H1 (cell line): ENCODE measurements at regions not wholly inside any gene's neighbourhood (a gene's known extent, or its start where the extent isn't known, plus 50 kb on each side); places are given as distances from the start of the nearest gene placed in this dataset.

ENCODE experiments used
- BACH1 ChIP-seq: IDR thresholded peaks from 2 replicates; pipeline ENCODE4 v1.6.1; 2012; ENCODE audit warnings: low read length, improper control_type of control experiment
- CREB1 ChIP-seq: IDR thresholded peaks from 2 replicates; pipeline ENCODE4 v1.6.1; 2012; ENCODE audit warnings: inconsistent platforms
- EGR1 ChIP-seq: IDR thresholded peaks from 2 replicates; pipeline ENCODE4 v1.6.1; 2011; ENCODE audit warnings: low read depth, low read length, borderline replicate concordance
- EZH2 ChIP-seq: fragments of 200-600 bp; sonication (generic); IDR thresholded peaks from 2 replicates; pipeline ENCODE4 v1.7.1; 2012; ENCODE audit warnings: low read depth, mild to moderate bottlenecking, moderate library complexity, low read length, inconsistent platforms; ENCODE audit not compliant: severe bottlenecking
- GABPA ChIP-seq: IDR thresholded peaks from 2 replicates; pipeline ENCODE4 v1.6.1; 2011; ENCODE audit warnings: mild to moderate bottlenecking, low read length, moderate library complexity, borderline replicate concordance; ENCODE audit not compliant: insufficient read depth
- JUND ChIP-seq: IDR thresholded peaks from 2 replicates; pipeline ENCODE4 v1.6.1; 2011; ENCODE audit warnings: mild to moderate bottlenecking, improper control_type of control experiment, low read length
- NRF1 ChIP-seq: IDR thresholded peaks from 2 replicates; pipeline ENCODE4 v1.6.1; 2011; ENCODE audit warnings: mild to moderate bottlenecking, low read depth, low read length, improper control_type of control experiment
- POLR2A ChIP-seq, 2 experiments: IDR thresholded peaks; 1 replicate in 1 of 2; 2 replicates in 1 of 2; pipeline ENCODE4 v1.6.1; 2011; ENCODE audit warnings: low read depth in 2 of 2, low read length in 2 of 2, mild to moderate bottlenecking in 2 of 2; ENCODE audit errors: control extremely low read depth in 1 of 2
- POLR2AphosphoS5 ChIP-seq: IDR thresholded peaks from 2 replicates; pipeline ENCODE4 v1.6.1; 2011; ENCODE audit warnings: low read depth, low read length
- RXRA ChIP-seq: IDR thresholded peaks from 2 replicates; pipeline ENCODE4 v1.6.1; 2011; ENCODE audit warnings: low read depth, mild to moderate bottlenecking, low read length, moderate library complexity; ENCODE audit not compliant: insufficient read depth
- TAF1 ChIP-seq: IDR thresholded peaks from 2 replicates; pipeline ENCODE4 v1.6.1; 2011; ENCODE audit warnings: mild to moderate bottlenecking, low read depth, low read length
- TF ChIP-seq, protein P1 (sequence below), 3 experiments: IDR thresholded peaks; 1 replicate in 2 of 3; 2 replicates in 1 of 3; pipeline versions ENCODE4 v1.5.1 to v1.6.1; 2011; ENCODE audit warnings: low read length in 3 of 3, mild to moderate bottlenecking in 3 of 3, inconsistent platforms in 2 of 3, low read depth in 1 of 3, moderate library complexity in 1 of 3; ENCODE audit not compliant: insufficient read depth in 1 of 3; ENCODE audit errors: control extremely low read depth in 1 of 3
- TF ChIP-seq, protein P2 (sequence below): IDR thresholded peaks from 2 replicates; pipeline ENCODE4 v1.6.1; 2012; ENCODE audit warnings: low read length, inconsistent platforms

- TF ChIP-seq, protein P1, sequence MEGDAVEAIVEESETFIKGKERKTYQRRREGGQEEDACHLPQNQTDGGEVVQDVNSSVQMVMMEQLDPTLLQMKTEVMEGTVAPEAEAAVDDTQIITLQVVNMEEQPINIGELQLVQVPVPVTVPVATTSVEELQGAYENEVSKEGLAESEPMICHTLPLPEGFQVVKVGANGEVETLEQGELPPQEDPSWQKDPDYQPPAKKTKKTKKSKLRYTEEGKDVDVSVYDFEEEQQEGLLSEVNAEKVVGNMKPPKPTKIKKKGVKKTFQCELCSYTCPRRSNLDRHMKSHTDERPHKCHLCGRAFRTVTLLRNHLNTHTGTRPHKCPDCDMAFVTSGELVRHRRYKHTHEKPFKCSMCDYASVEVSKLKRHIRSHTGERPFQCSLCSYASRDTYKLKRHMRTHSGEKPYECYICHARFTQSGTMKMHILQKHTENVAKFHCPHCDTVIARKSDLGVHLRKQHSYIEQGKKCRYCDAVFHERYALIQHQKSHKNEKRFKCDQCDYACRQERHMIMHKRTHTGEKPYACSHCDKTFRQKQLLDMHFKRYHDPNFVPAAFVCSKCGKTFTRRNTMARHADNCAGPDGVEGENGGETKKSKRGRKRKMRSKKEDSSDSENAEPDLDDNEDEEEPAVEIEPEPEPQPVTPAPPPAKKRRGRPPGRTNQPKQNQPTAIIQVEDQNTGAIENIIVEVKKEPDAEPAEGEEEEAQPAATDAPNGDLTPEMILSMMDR (IDR thresholded peaks at IDR 0.05; ENCODE audit: control extremely low read depth in 1 of 3, insufficient read depth in 1 of 3, low read depth in 1 of 3, low read length in 3 of 3): no peak
- TF ChIP-seq EZH2: no peak
- TF ChIP-seq POLR2AphosphoS5: no peak
- no peak for TF ChIP-seq BACH1
- no peak for TF ChIP-seq RXRA
- no peak for TF ChIP-seq EGR1
- no peak for TF ChIP-seq TAF1
- TF ChIP-seq NRF1: no peak
- no peak for TF ChIP-seq JUND
- TF ChIP-seq CREB1: no peak
- no peak for TF ChIP-seq POLR2A (IDR thresholded peaks at IDR 0.05; ENCODE audit: control extremely low read depth in 1 of 2, low read depth in 2 of 2, low read length in 2 of 2)
- TF ChIP-seq, protein P2, sequence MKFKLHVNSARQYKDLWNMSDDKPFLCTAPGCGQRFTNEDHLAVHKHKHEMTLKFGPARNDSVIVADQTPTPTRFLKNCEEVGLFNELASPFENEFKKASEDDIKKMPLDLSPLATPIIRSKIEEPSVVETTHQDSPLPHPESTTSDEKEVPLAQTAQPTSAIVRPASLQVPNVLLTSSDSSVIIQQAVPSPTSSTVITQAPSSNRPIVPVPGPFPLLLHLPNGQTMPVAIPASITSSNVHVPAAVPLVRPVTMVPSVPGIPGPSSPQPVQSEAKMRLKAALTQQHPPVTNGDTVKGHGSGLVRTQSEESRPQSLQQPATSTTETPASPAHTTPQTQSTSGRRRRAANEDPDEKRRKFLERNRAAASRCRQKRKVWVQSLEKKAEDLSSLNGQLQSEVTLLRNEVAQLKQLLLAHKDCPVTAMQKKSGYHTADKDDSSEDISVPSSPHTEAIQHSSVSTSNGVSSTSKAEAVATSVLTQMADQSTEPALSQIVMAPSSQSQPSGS: no peak
- no peak for TF ChIP-seq GABPA
Observed at GRCh38 chr1:104156738-104157137, 407.0 kb downstream of the AMY1C start.
